Fibroblast of mammary gland (primary cell): ENCODE measurements at regions not wholly inside any gene's neighbourhood (a gene's known extent, or its start where the extent isn't known, plus 50 kb on each side); places are given as distances from the start of the nearest gene placed in this dataset.
A peak's percentile ranks its signal among the peaks of the same experiment; 100 is the strongest.

Experiments used
- DNase-seq: peaks from one replicate; pipeline ENCODE4 v3.0.0-alpha.2; 2010; ENCODE audit warnings: low read depth
- H3K4me3 ChIP-seq: 2 replicates; pipeline ENCODE4 v1.5.1; 2011; ENCODE audit warnings: low read depth, mild to moderate bottlenecking, low read length, moderate library complexity; ENCODE audit not compliant: control insufficient read depth
- CTCF ChIP-seq: conservative IDR thresholded peaks from 2 replicates; pipeline ENCODE4 v1.5.1; 2011; ENCODE audit warnings: low read depth, low read length, inconsistent platforms; ENCODE audit not compliant: control insufficient read depth, insufficient read depth

DNA sequence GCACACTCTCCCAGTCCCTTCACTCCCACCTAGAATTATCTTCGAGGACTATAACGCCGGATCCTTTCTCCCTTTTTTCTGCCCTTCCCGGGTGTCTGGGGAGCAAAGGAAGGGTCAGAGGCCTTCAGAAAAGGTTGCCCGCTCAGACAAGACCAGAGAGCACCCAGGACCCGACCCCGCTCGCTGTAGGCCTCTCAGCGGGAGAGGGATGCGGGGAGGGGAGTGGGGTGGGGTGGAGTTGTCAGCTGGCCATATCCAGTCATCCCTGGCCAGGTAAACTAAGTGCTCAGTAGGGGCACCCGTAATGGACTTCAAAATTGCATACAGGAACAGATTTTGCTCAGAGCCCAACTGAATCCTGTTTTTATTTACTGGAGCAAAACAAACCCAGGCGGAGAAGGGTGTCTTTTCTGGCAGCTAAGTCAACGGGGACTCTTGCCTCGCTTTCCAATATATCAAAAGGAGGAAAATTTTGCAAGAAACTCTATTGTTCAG is 65.0 kb downstream of the NOL4 start:
- no peak for TF ChIP-seq CTCF
- H3K4me3 ChIP-seq = no peak overlapping the region

DNA sequence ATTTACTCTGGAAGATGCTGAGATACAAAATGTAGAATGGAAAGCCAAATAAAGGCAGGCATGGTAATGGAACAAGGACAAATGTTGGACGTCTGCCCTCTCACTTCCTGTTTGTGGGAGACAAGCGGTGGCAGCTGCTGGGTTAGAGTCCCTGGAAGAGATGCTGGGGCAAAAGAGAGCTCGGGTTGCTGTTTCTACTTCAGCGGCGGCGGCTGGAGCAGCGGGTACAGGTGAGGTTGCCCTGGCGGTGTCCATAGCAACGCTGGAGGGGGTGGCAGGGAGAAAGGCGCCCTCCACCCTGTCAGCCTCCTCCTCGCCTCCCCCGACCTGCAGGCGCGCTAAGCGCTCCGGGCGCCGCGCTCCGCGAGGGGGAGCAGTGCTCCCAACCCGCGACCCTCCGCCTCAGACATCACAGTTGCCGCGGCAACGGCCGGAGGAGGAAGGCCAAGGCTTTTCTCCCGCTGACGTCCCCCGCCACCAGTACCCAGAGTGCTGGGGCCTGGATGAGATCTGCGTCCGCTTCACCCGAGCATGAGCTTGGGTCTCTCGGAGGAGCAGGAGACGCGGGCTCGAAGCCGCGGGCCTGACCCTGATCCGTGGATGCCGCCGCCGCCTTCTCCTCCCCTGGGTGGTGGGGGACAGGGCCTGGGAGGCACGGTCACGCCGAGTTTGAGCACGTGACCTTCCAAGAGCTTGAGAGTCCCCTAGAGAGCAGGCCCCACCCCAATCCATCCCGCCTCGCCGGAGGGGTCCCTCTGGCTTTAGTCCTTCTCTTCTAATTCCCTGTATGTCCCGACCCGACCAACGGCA is 65.6 kb downstream of the NOL4 start:
- TF ChIP-seq CTCF = no peak
- H3K4me3 ChIP-seq = peak overlapping the region; percentile 26
- peak; percentile 5 for DNase-seq

More for the DNA sequence above, 65.0 kb downstream of the NOL4 start:
- no peak for DNase-seq

DNA sequence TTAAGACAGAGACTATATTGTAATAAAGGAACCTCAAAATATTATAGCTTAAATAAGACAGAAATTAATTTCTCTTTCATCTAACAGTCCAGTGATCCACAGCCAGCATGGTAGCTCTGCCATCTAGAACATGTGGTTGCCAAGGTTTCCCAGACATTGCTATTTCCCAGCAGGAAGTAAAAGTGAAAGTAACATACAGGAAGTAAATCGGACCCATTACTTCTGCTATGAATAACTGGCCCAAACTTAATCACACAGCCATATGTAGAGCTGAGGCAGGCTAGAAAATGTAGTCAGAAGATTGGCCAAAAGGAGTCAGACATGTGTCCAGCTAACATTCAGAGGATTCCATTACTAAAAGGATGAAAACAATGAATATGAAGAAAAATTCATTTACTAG is 71.0 kb downstream of the NOL4 start:
- DNase-seq = peak; percentile 32
- TF ChIP-seq CTCF = no peak
- no peak overlapping the region for H3K4me3 ChIP-seq

GRCh38 chr18:34131006-34131405 is 93.7 kb downstream of the NOL4 start:
- no peak for DNase-seq
- TF ChIP-seq CTCF = no peak

GRCh38 chr18:34128436-34128835 is 96.3 kb downstream of the NOL4 start:
- no peak overlapping the region for H3K4me3 ChIP-seq
- DNase-seq = no peak
- no peak for TF ChIP-seq CTCF

More at GRCh38 chr18:34131006-34131405, 93.7 kb downstream of the NOL4 start:
- no peak overlapping the region for H3K4me3 ChIP-seq

GRCh38 chr18:34126121-34126520 is 98.6 kb downstream of the NOL4 start:
- no peak overlapping the region for H3K4me3 ChIP-seq
- no peak for DNase-seq
- TF ChIP-seq CTCF = no peak
